ENCODE measurements at regions not wholly inside any gene's neighbourhood (a gene's known extent, or its start where the extent isn't known, plus 50 kb on each side); places are given as distances from the start of the nearest gene placed in this dataset.

GRCh38 chr3:104596054-104596453 lies 770.7 kb upstream of the ALCAM start:
- TF ChIP-seq EZH2 (IDR thresholded peaks at IDR 0.05; ENCODE audit: low read length) = no peak
- TF ChIP-seq CTCF (optimal IDR thresholded peaks at IDR 0.05 in 1 of 3, IDR thresholded peaks at IDR 0.05 in 1 of 3, conservative IDR thresholded peaks at IDR 0.05 in 1 of 3; ENCODE audit: extremely low read depth in 1 of 3, insufficient read depth in 2 of 3, low read length in 3 of 3) = no peak
